Sigmoid colon (tissue), 6 donors: ENCODE measurements at regions not wholly inside any gene's neighbourhood (a gene's known extent, or its start where the extent isn't known, plus 50 kb on each side); places are given as distances from the start of the nearest gene placed in this dataset.

Source experiments
- DNase-seq: peaks from one replicate; pipeline ENCODE4 v3.0.0-alpha.2; 2019
- H3K27ac ChIP-seq, 4 donors: fragments of 200-600 bp; sonication (generic); one replicate each; pipeline ENCODE4 v1.5.1; 2016 to 2019; ENCODE audit warnings: mild to moderate bottlenecking in 1 of 4
- H3K27me3 ChIP-seq, 3 donors: fragments of 200-600 bp; sonication (generic); one replicate each; pipeline ENCODE4 v1.5.1; 2019; ENCODE audit warnings: mild to moderate bottlenecking in 1 of 3
- H3K36me3 ChIP-seq, 4 donors: fragments of 200-600 bp; sonication (generic); one replicate each; pipeline ENCODE4 v1.5.1; 2016 to 2019
- H3K4me1 ChIP-seq, 4 donors: fragments of 200-600 bp; sonication (generic); one replicate each; pipeline ENCODE4 v1.5.1; 2017 to 2019
- H3K4me3 ChIP-seq, 4 donors: fragments of 200-600 bp; sonication (generic); one replicate each; pipeline ENCODE4 v1.5.1; 2017 to 2019; ENCODE audit warnings: mild to moderate bottlenecking in 2 of 4, moderate library complexity in 1 of 4
- H3K9me3 ChIP-seq, 4 donors: fragments of 200-600 bp in 3 of 4; sonication (generic) in 3 of 4; one replicate each; pipeline versions ENCODE4 v1.5.1 to v1.6.1; 2013 to 2019
- CTCF ChIP-seq, 4 experiments: fragments of 450-650 bp in 3 of 4; fragments of 200-600 bp in 1 of 4; IDR thresholded peaks; one replicate each; pipeline ENCODE4 v1.5.1; 2016 to 2019; ENCODE audit warnings: antibody characterized with exemption in 4 of 4, mild to moderate bottlenecking in 3 of 4, moderate library complexity in 2 of 4
- EP300 ChIP-seq, 4 donors: sonication (generic); formaldehyde crosslinking; IDR thresholded peaks; one replicate each; pipeline ENCODE4 v1.6.1; 2017; ENCODE audit warnings: antibody characterized with exemption in 4 of 4
- POLR2A ChIP-seq, 2 donors: fragments of 450-650 bp; IDR thresholded peaks; one replicate each; pipeline ENCODE4 v1.6.1; 2016; ENCODE audit warnings: antibody characterized with exemption in 2 of 2, mild to moderate bottlenecking in 2 of 2, moderate library complexity in 2 of 2
- POLR2AphosphoS5 ChIP-seq, 4 donors: sonication (generic); formaldehyde crosslinking; IDR thresholded peaks; one replicate each; pipeline ENCODE4 v1.6.1; 2017; ENCODE audit warnings: antibody characterized with exemption in 4 of 4
- WGBS, 2 donors: extraction: QIAGEN DNeasy Blood & Tissue Kit; methylation state at CpG; one replicate each; pipeline ENCODE4 v1.1.7; 2013; 5-methylcytosine and 5-hydroxymethylcytosine counted together
- intact Hi-C: fragments of 100-400 bp; cut with DNase I; formaldehyde crosslinking; loops from one replicate; pipeline ENCODE4 v1.15.1; 2023
- donor health status: healthy with polysubstance abuse.
- donor health status: healthy.

GRCh38 chr7:118114175-118114574, 69.8 kb upstream of the LSM8 start:
- H3K27ac ChIP-seq, result no peak overlapping the region
- no peaks in the 10 kb centered on the region for H3K4me1 ChIP-seq
- peaks cover 0 to 4% (median under 1%) of the 10 kb centered on the region in 4 donors for H3K9me3 ChIP-seq
- no peak for DNase-seq
- H3K27me3 ChIP-seq, result no peaks in the 10 kb centered on the region
- no peaks in the 10 kb centered on the region for H3K36me3 ChIP-seq
- no peak for TF ChIP-seq POLR2AphosphoS5 (IDR thresholded peaks at IDR 0.05)
- no peak for TF ChIP-seq EP300 (IDR thresholded peaks at IDR 0.05)
- no peak for TF ChIP-seq CTCF (IDR thresholded peaks at IDR 0.05)
- no peak for TF ChIP-seq POLR2A (IDR thresholded peaks at IDR 0.05)
- WGBS, 2 donors, result 86 to 91% methylated on average over 10 of the region's 10 CpGs
- no peak overlapping the region for H3K4me3 ChIP-seq
- intact Hi-C loops, result no loop called here

GRCh38 chr7:118129041-118129795, 54.7 kb upstream of the LSM8 start:
- intact Hi-C loops, result no loop called here
- Histone ChIP-seq H3K4me3 (no peak overlapping the region), H3K4me1 (no peaks in the 10 kb centered on the region), H3K36me3 (no peaks in the 10 kb centered on the region), H3K27ac (no peak overlapping the region), H3K27me3 (no peaks in the 10 kb centered on the region), H3K9me3 (no peaks in the 10 kb centered on the region)
- no peak for DNase-seq
- TF ChIP-seq EP300 (IDR thresholded peaks at IDR 0.05) (no peak), CTCF (IDR thresholded peaks at IDR 0.05) (no peak), POLR2A (IDR thresholded peaks at IDR 0.05) (no peak), POLR2AphosphoS5 (IDR thresholded peaks at IDR 0.05) (no peak)
- WGBS, 2 donors, result 55 to 81% methylated on average over 3 of the region's 3 CpGs

- Histone ChIP-seq H3K4me1 (no peaks in the 10 kb centered on the region), H3K27me3 (no peaks in the 10 kb centered on the region), H3K9me3 (no peaks in the 10 kb centered on the region), H3K27ac (no peak overlapping the region), H3K4me3 (no peak overlapping the region), H3K36me3 (no peaks in the 10 kb centered on the region)
- intact Hi-C loops, result no loop called here
- no peak for DNase-seq
- 79 to 88% methylated on average over 2 of the region's 2 CpGs for WGBS, 2 donors
- TF ChIP-seq EP300 (IDR thresholded peaks at IDR 0.05) (no peak), POLR2AphosphoS5 (IDR thresholded peaks at IDR 0.05) (no peak), POLR2A (IDR thresholded peaks at IDR 0.05) (no peak), CTCF (IDR thresholded peaks at IDR 0.05) (no peak)
Observed at GRCh38 chr7:118132764-118133163, 51.2 kb upstream of the LSM8 start.
